Astrocyte (in vitro differentiated cells and primary cell): ENCODE measurements at regions not wholly inside any gene's neighbourhood (a gene's known extent, or its start where the extent isn't known, plus 50 kb on each side); places are given as distances from the start of the nearest gene placed in this dataset.

Source experiments
- DNase-seq: peaks from one replicate; pipeline ENCODE4 v3.0.0-alpha.2; 2010; ENCODE audit warnings: low read depth
- FAIRE-seq: peaks from 2 replicates; lab custom pipeline; 2011; peaks lifted over from hg19 to GRCh38; lab: Jason Lieb, UNC
- H2AFZ ChIP-seq: 2 replicates; pipeline ENCODE4 v1.6.0; 2012; ENCODE audit warnings: low read depth, low read length, inconsistent platforms
- H3K27ac ChIP-seq: 2 replicates; pipeline ENCODE4 v1.5.1; 2011; ENCODE audit warnings: low read depth, low read length, inconsistent platforms
- H3K27me3 ChIP-seq: 2 replicates; pipeline ENCODE4 v1.6.0; 2011; ENCODE audit warnings: low read length, inconsistent platforms; ENCODE audit not compliant: insufficient read depth
- H3K36me3 ChIP-seq: 2 replicates; pipeline ENCODE4 v1.5.1; 2011; ENCODE audit warnings: low read length, inconsistent platforms; ENCODE audit not compliant: insufficient read depth
- H3K4me1 ChIP-seq: 2 replicates; pipeline ENCODE4 v1.5.1; 2011; ENCODE audit warnings: low read length, inconsistent platforms; ENCODE audit not compliant: insufficient read depth
- H3K4me2 ChIP-seq: 2 replicates; pipeline ENCODE4 v1.6.0; 2012; ENCODE audit warnings: low read length, inconsistent platforms
- H3K4me3 ChIP-seq: 2 replicates; pipeline ENCODE4 v1.5.1; 2011; ENCODE audit warnings: low read depth, mild to moderate bottlenecking, low read length, inconsistent platforms; ENCODE audit not compliant: insufficient read depth
- H3K79me2 ChIP-seq: 2 replicates; pipeline ENCODE4 v1.6.0; 2012; ENCODE audit warnings: mild to moderate bottlenecking, low read length, inconsistent platforms; ENCODE audit not compliant: insufficient read depth
- H3K9ac ChIP-seq: 2 replicates; pipeline ENCODE4 v1.6.0; 2012; ENCODE audit warnings: mild to moderate bottlenecking, low read length, inconsistent platforms
- H3K9me3 ChIP-seq: 2 replicates; pipeline ENCODE4 v1.5.1; 2012; ENCODE audit warnings: low read depth, mild to moderate bottlenecking, low read length, inconsistent platforms; ENCODE audit not compliant: insufficient read depth
- H4K20me1 ChIP-seq: 2 replicates; pipeline ENCODE4 v1.6.0; 2012; ENCODE audit warnings: low read length, inconsistent platforms; ENCODE audit not compliant: insufficient read depth
- H3K27ac Mint-ChIP-seq: one replicate; pipeline ENCODE4 v1.8.0; 2021; ENCODE audit warnings: mild to moderate bottlenecking, mixed read lengths; ENCODE audit not compliant: unreplicated experiment
- H3K27me3 Mint-ChIP-seq: one replicate; pipeline ENCODE4 v1.8.0; 2021; ENCODE audit warnings: low read depth, mixed read lengths; ENCODE audit not compliant: unreplicated experiment
- H3K36me3 Mint-ChIP-seq: one replicate; pipeline ENCODE4 v1.8.0; 2021; ENCODE audit warnings: low read depth, mixed read lengths; ENCODE audit not compliant: unreplicated experiment
- H3K4me1 Mint-ChIP-seq: one replicate; pipeline ENCODE4 v1.8.0; 2021; ENCODE audit warnings: low read depth, mixed read lengths; ENCODE audit not compliant: unreplicated experiment
- H3K4me3 Mint-ChIP-seq: one replicate; pipeline ENCODE4 v1.8.0; 2021; ENCODE audit warnings: mild to moderate bottlenecking, moderate library complexity, mixed read lengths; ENCODE audit not compliant: unreplicated experiment
- H3K9me3 Mint-ChIP-seq: one replicate; pipeline ENCODE4 v1.8.0; 2021; ENCODE audit warnings: mild to moderate bottlenecking, mixed read lengths; ENCODE audit not compliant: unreplicated experiment
- CTCF ChIP-seq: IDR thresholded peaks from 2 replicates; pipeline ENCODE4 v1.5.1; 2011; ENCODE audit warnings: low read depth, mild to moderate bottlenecking, inconsistent platforms, low read length, moderate library complexity; ENCODE audit not compliant: insufficient read depth
- EZH2 ChIP-seq: IDR thresholded peaks from 2 replicates; pipeline ENCODE4 v1.6.1; 2012; ENCODE audit warnings: mild to moderate bottlenecking, low read length, inconsistent platforms; ENCODE audit not compliant: insufficient read depth

GRCh38 chr5:87007737-87008136, 259.9 kb upstream of the RASA1 start:
- FAIRE-seq: peak; percentile 23
- no peak overlapping the region for H3K4me3 ChIP-seq

GRCh38 chr5:87008751-87009560, 258.7 kb upstream of the RASA1 start:
- H3K4me3 Mint-ChIP-seq: no peak overlapping the region
- H3K36me3 ChIP-seq: no peaks in the 10 kb centered on the region
- H4K20me1 ChIP-seq: no peaks in the 10 kb centered on the region
- no peak overlapping the region for H3K27ac Mint-ChIP-seq
- no peaks in the 10 kb centered on the region for H3K9me3 Mint-ChIP-seq
- no peak overlapping the region for H3K27ac ChIP-seq
- H3K4me1 Mint-ChIP-seq: peaks cover 14% of the 10 kb centered on the region
- no peaks in the 10 kb centered on the region for H3K27me3 ChIP-seq
- H3K36me3 Mint-ChIP-seq: no peaks in the 10 kb centered on the region
- H2AFZ ChIP-seq: no peak overlapping the region
- no peak overlapping the region for H3K4me3 ChIP-seq
- no peak overlapping the region for H3K9ac ChIP-seq
- no peaks in the 10 kb centered on the region for H3K27me3 Mint-ChIP-seq
- no peaks in the 10 kb centered on the region for H3K79me2 ChIP-seq
- no peak overlapping the region for H3K4me2 ChIP-seq
- TF ChIP-seq EZH2: no peak
- TF ChIP-seq CTCF: no peak
- DNase-seq (peak; percentile 71), FAIRE-seq (no peak)
- H3K9me3 ChIP-seq: no peaks in the 10 kb centered on the region
- no peaks in the 10 kb centered on the region for H3K4me1 ChIP-seq

More at GRCh38 chr5:87007737-87008136, 259.9 kb upstream of the RASA1 start:
- Histone ChIP-seq H4K20me1 (no peaks in the 10 kb centered on the region), H3K79me2 (no peaks in the 10 kb centered on the region), H3K27me3 (no peaks in the 10 kb centered on the region), H3K4me1 (no peaks in the 10 kb centered on the region), H3K9me3 (no peaks in the 10 kb centered on the region), H3K4me2 (no peak overlapping the region), H3K27ac (no peak overlapping the region), H2AFZ (no peak overlapping the region), H3K9ac (no peak overlapping the region), H3K36me3 (no peaks in the 10 kb centered on the region)
- H3K27ac Mint-ChIP-seq: peak overlapping the region; percentile 66
- H3K9me3 Mint-ChIP-seq: no peaks in the 10 kb centered on the region
- H3K4me3 Mint-ChIP-seq: no peak overlapping the region
- no peak for DNase-seq
- TF ChIP-seq CTCF (no peak), EZH2 (no peak)
- peaks cover 14% of the 10 kb centered on the region for H3K4me1 Mint-ChIP-seq
- no peaks in the 10 kb centered on the region for H3K27me3 Mint-ChIP-seq
- H3K36me3 Mint-ChIP-seq: peaks cover 3% of the 10 kb centered on the region

GRCh38 chr5:87010736-87011135, 256.9 kb upstream of the RASA1 start:
- FAIRE-seq: peak; percentile 73
- H3K4me1 ChIP-seq: no peaks in the 10 kb centered on the region
- no peaks in the 10 kb centered on the region for H3K9me3 Mint-ChIP-seq

More at GRCh38 chr5:87010736-87011135, 256.9 kb upstream of the RASA1 start:
- Histone ChIP-seq H4K20me1 (no peaks in the 10 kb centered on the region), H3K36me3 (no peaks in the 10 kb centered on the region), H3K4me3 (no peak overlapping the region), H3K9me3 (no peaks in the 10 kb centered on the region), H3K9ac (no peak overlapping the region), H3K27me3 (no peaks in the 10 kb centered on the region), H2AFZ (no peak overlapping the region), H3K27ac (no peak overlapping the region), H3K79me2 (no peaks in the 10 kb centered on the region), H3K4me2 (no peak overlapping the region)
- no peak for TF ChIP-seq EZH2
- TF ChIP-seq CTCF: no peak
- Mint-ChIP-seq H3K4me3 (no peak overlapping the region), H3K27ac (no peak overlapping the region), H3K4me1 (peaks cover 14% of the 10 kb centered on the region), H3K27me3 (no peaks in the 10 kb centered on the region), H3K36me3 (no peaks in the 10 kb centered on the region)
- DNase-seq: no peak
